Activated T-cell treated with anti-CD3 and anti-CD28 coated beads, Interleukin-2, amount 50 U/mL, for 24 hours (primary cell): ENCODE measurements at regions not wholly inside any gene's neighbourhood (a gene's known extent, or its start where the extent isn't known, plus 50 kb on each side); places are given as distances from the start of the nearest gene placed in this dataset.

ENCODE experiments used
- DNase-seq: peaks from one replicate; pipeline ENCODE4 v3.0.0-alpha.2; 2020
- H3K27ac Mint-ChIP-seq: 2 replicates; pipeline ENCODE4 v1.8.0; 2020; ENCODE audit warnings: mild to moderate bottlenecking, mixed read lengths
- H3K27me3 Mint-ChIP-seq: 2 replicates; pipeline ENCODE4 v1.8.0; 2020; ENCODE audit warnings: mixed read lengths
- H3K36me3 Mint-ChIP-seq: 2 replicates; pipeline ENCODE4 v1.8.0; 2020; ENCODE audit warnings: low read depth, mixed read lengths
- H3K4me1 Mint-ChIP-seq: 2 replicates; pipeline ENCODE4 v1.8.0; 2020; ENCODE audit warnings: low read depth, mixed read lengths
- H3K4me3 Mint-ChIP-seq: 2 replicates; pipeline ENCODE4 v1.8.0; 2020; ENCODE audit warnings: mild to moderate bottlenecking, moderate library complexity, mixed read lengths
- H3K9me3 Mint-ChIP-seq: 2 replicates; pipeline ENCODE4 v1.8.0; 2020; ENCODE audit warnings: mixed read lengths

DNA sequence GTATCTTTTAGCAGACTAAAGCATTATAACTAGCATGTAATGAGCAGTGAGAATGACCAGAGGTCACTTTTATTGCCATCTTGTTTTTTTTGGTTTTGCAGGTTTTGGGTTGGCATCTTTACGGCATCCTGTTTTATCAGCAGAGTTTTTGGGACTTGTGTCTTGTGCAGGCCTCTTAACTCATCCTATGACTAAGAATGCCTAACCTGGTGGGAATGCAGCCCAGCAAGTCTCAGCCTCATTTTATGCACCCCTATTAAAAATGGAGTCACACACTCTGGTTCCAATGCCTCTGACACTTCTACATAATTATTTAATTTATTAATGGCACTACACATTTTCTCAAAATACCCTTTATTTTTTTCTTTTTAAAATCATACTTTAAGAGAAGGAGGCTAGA is 726.5 kb upstream of the RIOK2 start:
- Mint-ChIP-seq H3K27me3 (no peaks in the 10 kb centered on the region), H3K4me3 (no peak overlapping the region), H3K4me1 (no peaks in the 10 kb centered on the region), H3K27ac (no peak overlapping the region), H3K36me3 (no peaks in the 10 kb centered on the region), H3K9me3 (peaks cover under 1% of the 10 kb centered on the region)
- DNase-seq, result no peak

DNA sequence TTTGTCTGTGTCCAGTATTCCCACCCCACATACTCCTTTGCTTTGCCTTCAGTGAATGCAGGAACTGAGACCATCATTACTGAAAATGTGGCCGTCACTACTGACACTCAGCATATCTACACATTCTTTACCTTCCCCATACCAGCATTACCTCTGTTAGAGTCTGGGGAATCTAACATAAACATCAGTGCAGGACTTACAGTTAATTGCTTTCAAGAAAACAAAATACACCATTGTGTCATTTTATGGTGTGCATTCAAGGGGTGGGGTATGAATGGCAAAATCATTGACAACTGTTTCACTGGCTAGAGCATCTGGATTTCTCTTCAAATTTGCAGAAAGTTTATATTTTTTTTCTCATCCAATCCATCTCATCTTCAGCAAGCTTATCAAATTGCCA is 731.4 kb upstream of the RIOK2 start:
- Mint-ChIP-seq H3K4me1 (no peaks in the 10 kb centered on the region), H3K36me3 (no peaks in the 10 kb centered on the region), H3K9me3 (no peaks in the 10 kb centered on the region), H3K27ac (no peak overlapping the region), H3K4me3 (no peak overlapping the region), H3K27me3 (no peaks in the 10 kb centered on the region)
- DNase-seq, result no peak

DNA sequence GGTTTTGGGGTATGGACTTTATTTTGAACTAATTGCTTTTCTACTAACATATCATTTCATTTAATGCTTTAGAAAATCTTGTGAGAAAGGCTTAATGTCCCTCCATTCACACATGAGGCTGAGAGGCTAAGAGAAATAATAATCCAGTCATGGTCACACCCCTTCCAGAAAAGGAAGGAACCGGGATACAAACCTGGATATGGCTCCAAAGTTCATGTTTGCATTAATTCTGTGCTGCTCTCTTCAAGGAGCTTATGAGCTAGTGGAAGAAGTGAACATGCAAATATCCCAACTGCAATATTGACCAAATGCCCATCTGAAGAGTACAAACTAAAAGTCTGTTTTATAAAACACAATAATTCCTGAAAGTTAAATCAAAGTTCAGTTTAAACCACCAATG is 732.1 kb upstream of the RIOK2 start:
- Mint-ChIP-seq H3K36me3 (no peaks in the 10 kb centered on the region), H3K27me3 (no peaks in the 10 kb centered on the region), H3K27ac (no peak overlapping the region), H3K4me3 (no peak overlapping the region), H3K4me1 (no peaks in the 10 kb centered on the region), H3K9me3 (no peaks in the 10 kb centered on the region)
- no peak for DNase-seq

DNA sequence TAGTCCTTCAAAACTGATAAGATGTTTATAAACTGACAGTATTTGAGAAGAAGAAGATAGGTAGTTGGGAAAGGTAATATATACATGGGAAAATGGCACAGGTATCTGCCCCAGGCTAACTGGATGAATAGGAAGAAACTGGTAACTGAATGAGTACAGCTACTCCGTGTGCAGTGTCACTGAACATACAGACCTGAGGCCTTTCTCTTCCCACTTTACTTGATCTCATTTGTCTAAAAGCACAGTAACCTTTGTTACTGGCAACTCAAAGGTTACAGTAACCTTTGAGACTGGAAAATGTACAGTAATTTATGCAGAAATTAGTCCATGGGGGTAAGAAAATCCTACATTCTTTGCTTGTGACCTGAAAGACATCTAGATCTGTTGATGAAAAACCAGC is 735.0 kb upstream of the RIOK2 start:
- no peak overlapping the region for H3K27ac Mint-ChIP-seq
- H3K4me1 Mint-ChIP-seq, result no peaks in the 10 kb centered on the region
- H3K36me3 Mint-ChIP-seq, result no peaks in the 10 kb centered on the region
- no peak for DNase-seq
- H3K27me3 Mint-ChIP-seq, result no peaks in the 10 kb centered on the region
- no peaks in the 10 kb centered on the region for H3K9me3 Mint-ChIP-seq
- no peak overlapping the region for H3K4me3 Mint-ChIP-seq

DNA sequence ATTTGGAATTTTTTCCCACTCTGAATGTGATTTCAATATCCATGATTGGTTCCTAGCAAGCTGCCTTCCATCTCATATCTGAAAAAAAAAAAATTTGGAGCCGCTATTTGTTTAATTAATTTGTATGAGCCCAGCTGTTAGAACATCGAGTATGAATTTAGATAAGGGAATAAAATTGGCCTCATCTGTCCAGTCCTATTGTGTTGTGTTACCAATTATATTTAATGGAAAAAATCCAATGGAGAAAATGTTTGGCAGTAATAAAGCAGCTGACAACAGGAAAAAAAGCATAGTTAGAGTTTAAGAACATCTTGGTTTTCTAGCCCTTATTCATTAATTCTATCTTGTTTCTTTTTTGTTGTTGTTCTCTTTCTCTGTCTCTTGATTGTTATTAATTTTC is 735.6 kb upstream of the RIOK2 start:
- Mint-ChIP-seq H3K4me3 (no peak overlapping the region), H3K27me3 (no peaks in the 10 kb centered on the region), H3K4me1 (no peaks in the 10 kb centered on the region), H3K27ac (no peak overlapping the region), H3K36me3 (no peaks in the 10 kb centered on the region), H3K9me3 (no peaks in the 10 kb centered on the region)
- no peak for DNase-seq

DNA sequence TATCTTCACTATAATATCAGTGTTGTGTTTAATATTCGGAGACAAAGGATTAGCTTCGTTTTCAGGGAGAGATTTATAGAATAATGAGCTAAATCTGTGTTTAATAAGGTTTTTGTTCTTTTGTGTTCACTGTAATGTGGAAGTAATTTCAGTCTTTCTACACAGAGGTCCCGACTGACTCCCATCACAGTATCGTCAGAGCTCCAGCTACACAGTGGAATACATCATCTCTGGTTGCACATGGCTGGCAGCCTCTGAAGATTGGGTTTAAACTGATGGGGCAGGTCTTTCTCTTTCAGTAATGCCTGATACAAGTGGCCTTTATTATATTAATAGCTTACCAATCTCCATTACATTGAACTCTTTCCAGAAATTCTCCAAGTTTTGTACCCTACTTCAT is 736.7 kb upstream of the RIOK2 start:
- no peak overlapping the region for H3K4me3 Mint-ChIP-seq
- no peaks in the 10 kb centered on the region for H3K9me3 Mint-ChIP-seq
- no peak for DNase-seq
- no peak overlapping the region for H3K27ac Mint-ChIP-seq
- H3K4me1 Mint-ChIP-seq, result no peaks in the 10 kb centered on the region
- no peaks in the 10 kb centered on the region for H3K36me3 Mint-ChIP-seq
- H3K27me3 Mint-ChIP-seq, result no peaks in the 10 kb centered on the region

DNA sequence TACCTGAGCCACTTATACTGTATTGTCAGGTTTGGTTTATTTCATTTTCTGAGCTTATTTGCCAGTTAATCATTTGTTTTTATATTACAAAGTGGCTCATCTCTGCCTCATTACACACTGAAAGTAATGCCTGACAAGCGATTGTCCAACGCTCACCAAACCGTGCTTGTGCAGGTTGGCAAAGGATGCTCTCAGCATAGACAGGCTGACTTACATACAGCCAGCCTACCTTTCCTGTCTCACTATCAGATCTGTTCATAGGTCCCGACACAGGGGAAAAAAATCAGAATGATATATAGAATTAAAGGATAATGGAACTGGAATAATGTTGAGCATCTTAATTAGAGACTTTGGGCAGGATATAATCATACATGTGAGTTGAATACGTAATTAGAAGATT is 739.7 kb upstream of the RIOK2 start:
- H3K9me3 Mint-ChIP-seq, result no peaks in the 10 kb centered on the region
- H3K4me1 Mint-ChIP-seq, result no peaks in the 10 kb centered on the region
- H3K4me3 Mint-ChIP-seq, result no peak overlapping the region
- no peaks in the 10 kb centered on the region for H3K27me3 Mint-ChIP-seq
- DNase-seq, result no peak
- no peaks in the 10 kb centered on the region for H3K36me3 Mint-ChIP-seq
- no peak overlapping the region for H3K27ac Mint-ChIP-seq

DNA sequence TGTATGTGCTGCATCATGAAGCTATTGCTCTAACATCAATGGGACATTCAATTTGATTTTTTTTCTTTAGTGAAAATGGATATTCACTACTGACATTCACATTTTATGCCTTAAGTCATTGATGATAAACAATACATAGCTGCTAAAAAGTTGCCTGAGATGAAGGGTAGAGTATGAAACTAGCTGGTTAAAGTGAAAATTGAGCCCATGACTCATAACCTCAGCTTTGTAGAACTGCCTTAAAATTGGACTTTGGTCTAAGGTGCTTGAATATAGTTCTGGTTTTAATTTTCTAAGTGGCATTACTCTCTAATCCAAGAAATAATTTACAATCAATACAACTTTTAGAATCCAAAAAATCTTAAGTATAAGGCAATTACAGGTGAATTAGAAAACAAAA is 740.4 kb upstream of the RIOK2 start:
- Mint-ChIP-seq H3K4me3 (no peak overlapping the region), H3K36me3 (no peaks in the 10 kb centered on the region), H3K27me3 (no peaks in the 10 kb centered on the region), H3K9me3 (no peaks in the 10 kb centered on the region), H3K27ac (no peak overlapping the region), H3K4me1 (no peaks in the 10 kb centered on the region)
- DNase-seq, result no peak

DNA sequence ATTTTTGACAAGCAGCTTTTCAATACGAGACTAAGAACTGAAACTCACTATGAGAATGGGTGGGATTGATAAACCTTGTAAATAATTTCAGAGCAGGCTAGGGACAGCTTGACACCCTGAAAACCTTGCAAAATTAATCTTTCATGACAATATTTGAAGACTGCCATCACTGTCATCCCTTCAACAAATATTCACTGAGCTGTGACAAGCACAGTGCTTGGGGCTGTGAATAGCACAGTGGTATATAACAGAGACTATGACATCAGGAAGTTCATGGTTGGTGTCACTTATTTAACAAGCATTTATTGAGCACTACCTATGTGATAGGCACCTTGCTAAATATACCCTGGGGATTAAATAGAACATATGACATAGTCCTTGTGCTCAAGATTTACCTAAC is 741.0 kb upstream of the RIOK2 start:
- Mint-ChIP-seq H3K4me1 (no peaks in the 10 kb centered on the region), H3K27me3 (no peaks in the 10 kb centered on the region), H3K4me3 (no peak overlapping the region), H3K27ac (no peak overlapping the region), H3K36me3 (no peaks in the 10 kb centered on the region), H3K9me3 (no peaks in the 10 kb centered on the region)
- DNase-seq, result no peak

DNA sequence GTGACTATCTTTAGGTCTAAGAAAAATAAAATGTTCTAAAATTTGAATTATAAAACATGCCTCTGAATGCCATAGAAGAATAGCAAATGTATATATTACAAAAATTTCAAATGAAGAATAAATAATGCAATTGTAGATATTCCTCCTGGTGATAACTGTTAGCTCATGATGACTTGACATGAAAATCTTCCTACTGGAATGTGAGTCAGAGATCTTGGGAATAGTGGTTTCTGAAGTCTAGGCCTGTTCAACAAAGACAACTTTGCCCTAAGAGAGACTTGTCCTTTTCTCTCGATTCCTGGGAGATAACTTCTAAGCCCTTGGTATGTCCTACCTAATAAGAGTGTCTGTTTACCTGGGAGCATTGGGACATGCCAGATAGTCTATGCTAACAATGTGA is 746.3 kb upstream of the RIOK2 start:
- Mint-ChIP-seq H3K4me1 (no peaks in the 10 kb centered on the region), H3K4me3 (no peak overlapping the region), H3K36me3 (no peaks in the 10 kb centered on the region), H3K27me3 (no peaks in the 10 kb centered on the region), H3K9me3 (no peaks in the 10 kb centered on the region), H3K27ac (no peak overlapping the region)
- DNase-seq, result no peak

DNA sequence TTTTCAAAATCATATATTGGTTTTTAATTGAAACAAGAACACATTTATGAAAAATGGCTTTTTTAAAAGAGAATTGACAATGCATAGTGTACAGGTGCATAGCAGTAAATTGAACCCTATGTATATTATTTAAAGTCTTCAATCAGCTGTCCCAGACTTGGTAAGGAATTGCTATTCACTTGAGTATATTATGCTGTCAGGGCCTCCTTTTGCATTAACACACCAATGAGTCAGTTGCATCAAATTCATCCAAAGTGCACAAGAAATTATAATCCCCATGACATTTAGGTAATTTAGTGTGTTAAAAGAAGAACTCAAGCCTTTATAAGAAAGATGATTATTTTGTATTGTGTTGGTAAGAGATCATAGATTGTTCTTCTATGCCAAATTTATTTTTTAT is 748.8 kb upstream of the RIOK2 start:
- H3K27ac Mint-ChIP-seq, result no peak overlapping the region
- no peak for DNase-seq
- no peaks in the 10 kb centered on the region for H3K27me3 Mint-ChIP-seq
- H3K4me3 Mint-ChIP-seq, result no peak overlapping the region
- no peaks in the 10 kb centered on the region for H3K9me3 Mint-ChIP-seq
- no peaks in the 10 kb centered on the region for H3K36me3 Mint-ChIP-seq
- no peaks in the 10 kb centered on the region for H3K4me1 Mint-ChIP-seq

DNA sequence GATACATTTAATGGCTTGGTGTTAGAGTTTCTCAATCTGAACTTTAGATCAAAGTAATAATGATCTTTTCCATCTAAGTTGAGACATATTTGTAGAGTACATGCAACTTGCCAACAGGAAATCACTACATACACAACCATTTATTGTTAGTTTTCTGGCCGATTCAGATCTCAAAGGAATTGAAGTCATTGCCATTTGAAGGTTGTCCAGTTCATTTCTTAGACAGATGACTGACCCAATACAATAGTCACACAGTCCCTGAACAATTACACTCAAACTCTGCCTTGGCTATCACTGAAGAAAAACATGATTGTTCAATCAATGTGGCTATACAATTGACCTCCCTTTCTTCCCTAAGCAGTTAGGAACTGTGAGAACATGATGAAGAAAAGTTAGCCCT is 753.2 kb upstream of the RIOK2 start:
- H3K4me1 Mint-ChIP-seq, result no peaks in the 10 kb centered on the region
- no peaks in the 10 kb centered on the region for H3K9me3 Mint-ChIP-seq
- no peaks in the 10 kb centered on the region for H3K36me3 Mint-ChIP-seq
- no peak for DNase-seq
- H3K27me3 Mint-ChIP-seq, result no peaks in the 10 kb centered on the region
- H3K27ac Mint-ChIP-seq, result no peak overlapping the region
- no peak overlapping the region for H3K4me3 Mint-ChIP-seq

DNA sequence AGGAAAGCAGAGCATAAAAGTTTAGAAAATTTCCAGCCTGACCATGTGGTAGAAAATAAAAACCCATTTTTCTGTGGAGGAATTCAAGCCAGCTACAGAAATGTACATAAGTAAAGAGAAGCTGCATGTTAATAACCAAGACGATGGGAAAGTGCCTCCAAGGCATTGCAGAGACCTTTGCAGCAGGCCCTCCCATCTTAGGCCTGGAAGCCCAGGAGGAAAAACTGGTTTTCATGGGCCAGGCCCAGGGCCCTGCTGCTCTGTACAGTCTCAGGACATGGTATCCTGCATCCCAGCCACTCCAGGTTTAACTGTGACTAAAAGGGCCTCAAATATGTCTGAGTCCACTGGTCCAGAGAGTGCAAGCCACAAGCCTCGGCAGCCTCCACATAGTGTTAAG is 754.8 kb upstream of the RIOK2 start:
- no peaks in the 10 kb centered on the region for H3K4me1 Mint-ChIP-seq
- H3K27ac Mint-ChIP-seq, result no peak overlapping the region
- DNase-seq, result no peak
- no peaks in the 10 kb centered on the region for H3K9me3 Mint-ChIP-seq
- H3K4me3 Mint-ChIP-seq, result no peak overlapping the region
- H3K27me3 Mint-ChIP-seq, result no peaks in the 10 kb centered on the region
- H3K36me3 Mint-ChIP-seq, result no peaks in the 10 kb centered on the region

DNA sequence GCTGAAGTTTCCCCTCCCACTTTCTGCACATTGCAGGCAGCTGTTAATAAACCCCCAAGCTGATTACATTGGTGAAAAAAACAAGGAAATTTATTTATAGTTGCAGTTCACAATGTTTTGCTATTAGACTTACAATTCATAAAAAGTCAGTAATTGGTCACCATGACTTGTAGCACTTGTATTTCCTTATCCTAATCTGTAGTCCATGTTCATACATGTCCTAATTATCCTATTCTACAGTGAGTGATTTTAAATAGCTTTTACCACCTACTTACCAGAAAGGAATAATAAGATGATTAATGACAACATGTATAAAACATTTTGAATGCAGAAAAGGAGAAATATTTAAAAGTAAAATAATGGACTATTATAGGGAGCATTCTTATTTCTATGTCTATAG is 760.0 kb upstream of the RIOK2 start:
- Mint-ChIP-seq H3K4me1 (no peaks in the 10 kb centered on the region), H3K4me3 (no peak overlapping the region), H3K27ac (no peak overlapping the region), H3K36me3 (no peaks in the 10 kb centered on the region), H3K9me3 (peaks cover under 1% of the 10 kb centered on the region), H3K27me3 (no peaks in the 10 kb centered on the region)
- no peak for DNase-seq

DNA sequence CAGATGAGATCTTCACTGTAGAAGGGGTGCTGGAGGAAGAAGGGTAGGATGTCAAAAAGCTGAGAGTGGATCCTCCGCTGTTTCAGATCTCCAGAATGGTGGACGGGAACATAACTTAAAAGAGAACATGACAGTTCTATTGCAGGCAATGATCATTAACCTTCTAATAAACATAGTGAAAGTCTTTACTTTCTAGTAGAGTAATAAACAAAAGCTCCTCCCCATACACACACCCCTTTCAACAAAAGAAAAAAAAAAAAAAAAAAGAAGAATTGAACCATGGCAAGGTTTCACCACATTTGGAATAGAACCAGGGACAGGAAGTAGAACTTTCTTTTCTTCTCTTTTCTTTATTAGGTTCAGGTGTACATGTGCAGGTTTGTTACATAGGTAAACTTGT is 768.1 kb upstream of the RIOK2 start:
- Mint-ChIP-seq H3K27ac (no peak overlapping the region), H3K4me1 (no peaks in the 10 kb centered on the region), H3K4me3 (no peak overlapping the region), H3K27me3 (no peaks in the 10 kb centered on the region), H3K36me3 (no peaks in the 10 kb centered on the region), H3K9me3 (peaks cover 14% of the 10 kb centered on the region)
- no peak for DNase-seq

DNA sequence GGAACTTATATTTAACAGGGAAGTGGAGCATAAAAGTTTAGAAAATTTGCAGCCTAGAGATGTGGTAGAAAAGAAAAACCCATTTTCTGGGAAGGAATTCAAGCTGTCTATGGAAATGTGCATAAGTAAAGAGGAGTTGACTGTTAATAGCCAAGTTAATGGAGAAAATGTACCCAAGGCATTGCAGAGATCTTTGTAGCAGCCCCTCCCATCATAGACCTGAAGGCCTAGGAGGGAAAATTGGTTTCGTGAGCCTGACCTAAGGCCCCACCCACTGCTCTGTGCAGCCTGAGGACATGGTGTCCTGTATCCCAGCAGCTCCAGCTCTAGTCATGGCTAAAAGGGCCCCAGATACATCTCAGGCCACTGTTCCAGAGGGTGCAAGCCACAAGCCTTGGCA is 772.4 kb upstream of the RIOK2 start:
- H3K4me3 Mint-ChIP-seq, result no peak overlapping the region
- DNase-seq, result no peak
- H3K36me3 Mint-ChIP-seq, result no peaks in the 10 kb centered on the region
- H3K27ac Mint-ChIP-seq, result no peak overlapping the region
- no peaks in the 10 kb centered on the region for H3K27me3 Mint-ChIP-seq
- H3K4me1 Mint-ChIP-seq, result no peaks in the 10 kb centered on the region
- peaks cover 10% of the 10 kb centered on the region for H3K9me3 Mint-ChIP-seq
